ENCODE measurements at regions not wholly inside any gene's neighbourhood (a gene's known extent, or its start where the extent isn't known, plus 50 kb on each side); places are given as distances from the start of the nearest gene placed in this dataset.

DNA sequence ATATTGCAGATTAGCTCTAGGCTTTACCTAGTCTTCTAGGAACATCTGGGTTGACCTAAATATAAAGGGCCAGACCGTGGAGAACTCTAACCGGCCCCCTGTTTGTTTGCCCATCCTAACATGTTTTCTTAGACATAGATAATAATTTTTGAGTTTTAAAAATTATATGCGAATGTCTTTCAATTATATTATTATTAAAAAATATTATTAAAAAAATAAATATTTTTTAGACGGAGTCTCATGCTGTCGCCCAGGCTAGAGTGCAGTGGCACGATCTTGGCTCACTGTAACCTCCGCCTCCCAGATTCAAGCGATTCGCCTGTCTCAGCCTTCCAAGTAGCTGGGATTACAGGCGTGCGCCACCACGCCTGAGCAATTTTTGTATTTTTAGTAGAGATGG lies 318.5 kb downstream of the INHBA start:
- H3K27me3 ChIP-seq (ENCODE audit: insufficient read depth) = no peaks in the 10 kb centered on the region
- no peak overlapping the region for H3K4me3 ChIP-seq
- Mint-ChIP-seq H3K9me3 (no peaks in the 10 kb centered on the region; the same call in 2 of the 3 replicates), H3K4me1 (peaks cover 4% of the 10 kb centered on the region), H3K4me3 (no peak overlapping the region), H3K36me3 (ENCODE audit: low read depth) (no peaks in the 10 kb centered on the region), H3K27me3 (ENCODE audit: insufficient read depth, low read depth, poor library complexity) (peaks cover 4% of the 10 kb centered on the region), H3K27ac (no peak overlapping the region)
- no peaks in the 10 kb centered on the region for H3F3A ChIP-seq (replicated peaks; ENCODE audit: low read depth)
- H3K27ac ChIP-seq (ENCODE audit: low read depth) = no peak overlapping the region
- no peak overlapping the region for H3K4me2 ChIP-seq
- H3K36me3 ChIP-seq (ENCODE audit: insufficient read depth) = no peaks in the 10 kb centered on the region
- ATAC-seq = no peak
- no peaks in the 10 kb centered on the region for H3K4me1 ChIP-seq (ENCODE audit: insufficient read depth)
- peaks cover 8% of the 10 kb centered on the region; the same call in 1 of the 2 replicates for H3K9me2 ChIP-seq (ENCODE audit: insufficient read depth)
- no peaks in the 10 kb centered on the region for H4K20me1 ChIP-seq (replicated peaks; ENCODE audit: insufficient read depth)
- no peak overlapping the region for H2AFZ ChIP-seq
- no peak for DNase-seq (ENCODE audit: low spot score)
- TF ChIP-seq STAT1 (IDR thresholded peaks at IDR 0.05; ENCODE audit: unreplicated experiment) (no peak), NANOG (IDR thresholded peaks at IDR 0.05; ENCODE audit: borderline replicate concordance) (no peak), ZNF331 (CRISPR knock-in tag; IDR thresholded peaks at IDR 0.05; ENCODE audit: low read depth) (no peak), CREB1 (CRISPR knock-in tag; IDR thresholded peaks at IDR 0.05; ENCODE audit: low read depth) (no peak), JUNB (IDR thresholded peaks at IDR 0.05; ENCODE audit: unreplicated experiment) (no peak), EZH2phosphoT487 (IDR thresholded peaks at IDR 0.05; ENCODE audit: unreplicated experiment) (no peak), ZNF114 (CRISPR knock-in tag; IDR thresholded peaks at IDR 0.05) (no peak), EZH2 (IDR thresholded peaks at IDR 0.05; ENCODE audit: low read depth, unreplicated experiment) (no peak), POLR2AphosphoS5 (IDR thresholded peaks at IDR 0.05; ENCODE audit: low read depth) (no peak)
- TF ChIP-seq, protein P1, sequence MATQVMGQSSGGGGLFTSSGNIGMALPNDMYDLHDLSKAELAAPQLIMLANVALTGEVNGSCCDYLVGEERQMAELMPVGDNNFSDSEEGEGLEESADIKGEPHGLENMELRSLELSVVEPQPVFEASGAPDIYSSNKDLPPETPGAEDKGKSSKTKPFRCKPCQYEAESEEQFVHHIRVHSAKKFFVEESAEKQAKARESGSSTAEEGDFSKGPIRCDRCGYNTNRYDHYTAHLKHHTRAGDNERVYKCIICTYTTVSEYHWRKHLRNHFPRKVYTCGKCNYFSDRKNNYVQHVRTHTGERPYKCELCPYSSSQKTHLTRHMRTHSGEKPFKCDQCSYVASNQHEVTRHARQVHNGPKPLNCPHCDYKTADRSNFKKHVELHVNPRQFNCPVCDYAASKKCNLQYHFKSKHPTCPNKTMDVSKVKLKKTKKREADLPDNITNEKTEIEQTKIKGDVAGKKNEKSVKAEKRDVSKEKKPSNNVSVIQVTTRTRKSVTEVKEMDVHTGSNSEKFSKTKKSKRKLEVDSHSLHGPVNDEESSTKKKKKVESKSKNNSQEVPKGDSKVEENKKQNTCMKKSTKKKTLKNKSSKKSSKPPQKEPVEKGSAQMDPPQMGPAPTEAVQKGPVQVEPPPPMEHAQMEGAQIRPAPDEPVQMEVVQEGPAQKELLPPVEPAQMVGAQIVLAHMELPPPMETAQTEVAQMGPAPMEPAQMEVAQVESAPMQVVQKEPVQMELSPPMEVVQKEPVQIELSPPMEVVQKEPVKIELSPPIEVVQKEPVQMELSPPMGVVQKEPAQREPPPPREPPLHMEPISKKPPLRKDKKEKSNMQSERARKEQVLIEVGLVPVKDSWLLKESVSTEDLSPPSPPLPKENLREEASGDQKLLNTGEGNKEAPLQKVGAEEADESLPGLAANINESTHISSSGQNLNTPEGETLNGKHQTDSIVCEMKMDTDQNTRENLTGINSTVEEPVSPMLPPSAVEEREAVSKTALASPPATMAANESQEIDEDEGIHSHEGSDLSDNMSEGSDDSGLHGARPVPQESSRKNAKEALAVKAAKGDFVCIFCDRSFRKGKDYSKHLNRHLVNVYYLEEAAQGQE (IDR thresholded peaks at IDR 0.05; ENCODE audit: unreplicated experiment) = no peak
- TF ChIP-seq, protein P2, sequence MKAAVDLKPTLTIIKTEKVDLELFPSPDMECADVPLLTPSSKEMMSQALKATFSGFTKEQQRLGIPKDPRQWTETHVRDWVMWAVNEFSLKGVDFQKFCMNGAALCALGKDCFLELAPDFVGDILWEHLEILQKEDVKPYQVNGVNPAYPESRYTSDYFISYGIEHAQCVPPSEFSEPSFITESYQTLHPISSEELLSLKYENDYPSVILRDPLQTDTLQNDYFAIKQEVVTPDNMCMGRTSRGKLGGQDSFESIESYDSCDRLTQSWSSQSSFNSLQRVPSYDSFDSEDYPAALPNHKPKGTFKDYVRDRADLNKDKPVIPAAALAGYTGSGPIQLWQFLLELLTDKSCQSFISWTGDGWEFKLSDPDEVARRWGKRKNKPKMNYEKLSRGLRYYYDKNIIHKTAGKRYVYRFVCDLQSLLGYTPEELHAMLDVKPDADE (IDR thresholded peaks at IDR 0.05) = no peak
- TF ChIP-seq, protein P3, sequence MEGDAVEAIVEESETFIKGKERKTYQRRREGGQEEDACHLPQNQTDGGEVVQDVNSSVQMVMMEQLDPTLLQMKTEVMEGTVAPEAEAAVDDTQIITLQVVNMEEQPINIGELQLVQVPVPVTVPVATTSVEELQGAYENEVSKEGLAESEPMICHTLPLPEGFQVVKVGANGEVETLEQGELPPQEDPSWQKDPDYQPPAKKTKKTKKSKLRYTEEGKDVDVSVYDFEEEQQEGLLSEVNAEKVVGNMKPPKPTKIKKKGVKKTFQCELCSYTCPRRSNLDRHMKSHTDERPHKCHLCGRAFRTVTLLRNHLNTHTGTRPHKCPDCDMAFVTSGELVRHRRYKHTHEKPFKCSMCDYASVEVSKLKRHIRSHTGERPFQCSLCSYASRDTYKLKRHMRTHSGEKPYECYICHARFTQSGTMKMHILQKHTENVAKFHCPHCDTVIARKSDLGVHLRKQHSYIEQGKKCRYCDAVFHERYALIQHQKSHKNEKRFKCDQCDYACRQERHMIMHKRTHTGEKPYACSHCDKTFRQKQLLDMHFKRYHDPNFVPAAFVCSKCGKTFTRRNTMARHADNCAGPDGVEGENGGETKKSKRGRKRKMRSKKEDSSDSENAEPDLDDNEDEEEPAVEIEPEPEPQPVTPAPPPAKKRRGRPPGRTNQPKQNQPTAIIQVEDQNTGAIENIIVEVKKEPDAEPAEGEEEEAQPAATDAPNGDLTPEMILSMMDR (conservative IDR thresholded peaks at IDR 0.05; ENCODE audit: low read depth in 2 of 2) = no peak
- TF ChIP-seq, protein P4, sequence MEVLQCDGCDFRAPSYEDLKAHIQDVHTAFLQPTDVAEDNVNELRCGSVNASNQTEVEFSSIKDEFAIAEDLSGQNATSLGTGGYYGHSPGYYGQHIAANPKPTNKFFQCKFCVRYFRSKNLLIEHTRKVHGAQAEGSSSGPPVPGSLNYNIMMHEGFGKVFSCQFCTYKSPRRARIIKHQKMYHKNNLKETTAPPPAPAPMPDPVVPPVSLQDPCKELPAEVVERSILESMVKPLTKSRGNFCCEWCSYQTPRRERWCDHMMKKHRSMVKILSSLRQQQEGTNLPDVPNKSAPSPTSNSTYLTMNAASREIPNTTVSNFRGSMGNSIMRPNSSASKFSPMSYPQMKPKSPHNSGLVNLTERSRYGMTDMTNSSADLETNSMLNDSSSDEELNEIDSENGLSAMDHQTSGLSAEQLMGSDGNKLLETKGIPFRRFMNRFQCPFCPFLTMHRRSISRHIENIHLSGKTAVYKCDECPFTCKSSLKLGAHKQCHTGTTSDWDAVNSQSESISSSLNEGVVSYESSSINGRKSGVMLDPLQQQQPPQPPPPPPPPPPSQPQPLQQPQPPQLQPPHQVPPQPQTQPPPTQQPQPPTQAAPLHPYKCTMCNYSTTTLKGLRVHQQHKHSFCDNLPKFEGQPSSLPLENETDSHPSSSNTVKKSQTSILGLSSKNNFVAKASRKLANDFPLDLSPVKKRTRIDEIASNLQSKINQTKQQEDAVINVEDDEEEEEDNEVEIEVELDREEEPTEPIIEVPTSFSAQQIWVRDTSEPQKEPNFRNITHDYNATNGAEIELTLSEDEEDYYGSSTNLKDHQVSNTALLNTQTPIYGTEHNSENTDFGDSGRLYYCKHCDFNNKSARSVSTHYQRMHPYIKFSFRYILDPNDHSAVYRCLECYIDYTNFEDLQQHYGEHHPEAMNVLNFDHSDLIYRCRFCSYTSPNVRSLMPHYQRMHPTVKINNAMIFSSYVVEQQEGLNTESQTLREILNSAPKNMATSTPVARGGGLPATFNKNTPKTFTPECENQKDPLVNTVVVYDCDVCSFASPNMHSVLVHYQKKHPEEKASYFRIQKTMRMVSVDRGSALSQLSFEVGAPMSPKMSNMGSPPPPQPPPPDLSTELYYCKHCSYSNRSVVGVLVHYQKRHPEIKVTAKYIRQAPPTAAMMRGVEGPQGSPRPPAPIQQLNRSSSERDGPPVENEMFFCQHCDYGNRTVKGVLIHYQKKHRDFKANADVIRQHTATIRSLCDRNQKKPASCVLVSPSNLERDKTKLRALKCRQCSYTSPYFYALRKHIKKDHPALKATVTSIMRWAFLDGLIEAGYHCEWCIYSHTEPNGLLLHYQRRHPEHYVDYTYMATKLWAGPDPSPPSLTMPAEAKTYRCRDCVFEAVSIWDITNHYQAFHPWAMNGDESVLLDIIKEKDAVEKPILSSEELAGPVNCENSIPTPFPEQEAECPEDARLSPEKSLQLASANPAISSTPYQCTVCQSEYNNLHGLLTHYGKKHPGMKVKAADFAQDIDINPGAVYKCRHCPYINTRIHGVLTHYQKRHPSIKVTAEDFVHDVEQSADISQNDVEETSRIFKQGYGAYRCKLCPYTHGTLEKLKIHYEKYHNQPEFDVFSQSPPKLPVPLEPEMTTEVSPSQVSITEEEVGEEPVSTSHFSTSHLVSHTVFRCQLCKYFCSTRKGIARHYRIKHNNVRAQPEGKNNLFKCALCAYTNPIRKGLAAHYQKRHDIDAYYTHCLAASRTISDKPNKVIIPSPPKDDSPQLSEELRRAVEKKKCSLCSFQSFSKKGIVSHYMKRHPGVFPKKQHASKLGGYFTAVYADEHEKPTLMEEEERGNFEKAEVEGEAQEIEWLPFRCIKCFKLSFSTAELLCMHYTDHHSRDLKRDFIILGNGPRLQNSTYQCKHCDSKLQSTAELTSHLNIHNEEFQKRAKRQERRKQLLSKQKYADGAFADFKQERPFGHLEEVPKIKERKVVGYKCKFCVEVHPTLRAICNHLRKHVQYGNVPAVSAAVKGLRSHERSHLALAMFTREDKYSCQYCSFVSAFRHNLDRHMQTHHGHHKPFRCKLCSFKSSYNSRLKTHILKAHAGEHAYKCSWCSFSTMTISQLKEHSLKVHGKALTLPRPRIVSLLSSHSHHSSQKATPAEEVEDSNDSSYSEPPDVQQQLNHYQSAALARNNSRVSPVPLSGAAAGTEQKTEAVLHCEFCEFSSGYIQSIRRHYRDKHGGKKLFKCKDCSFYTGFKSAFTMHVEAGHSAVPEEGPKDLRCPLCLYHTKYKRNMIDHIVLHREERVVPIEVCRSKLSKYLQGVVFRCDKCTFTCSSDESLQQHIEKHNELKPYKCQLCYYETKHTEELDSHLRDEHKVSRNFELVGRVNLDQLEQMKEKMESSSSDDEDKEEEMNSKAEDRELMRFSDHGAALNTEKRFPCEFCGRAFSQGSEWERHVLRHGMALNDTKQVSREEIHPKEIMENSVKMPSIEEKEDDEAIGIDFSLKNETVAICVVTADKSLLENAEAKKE (CRISPR knock-in tag; IDR thresholded peaks at IDR 0.05) = no peak
- H3K79me2 ChIP-seq (replicated peaks; ENCODE audit: insufficient read depth) = no peaks in the 10 kb centered on the region

Data from GM23338 (cell line).